K562 (cell line): ENCODE measurements at regions not wholly inside any gene's neighbourhood (a gene's known extent, or its start where the extent isn't known, plus 50 kb on each side); places are given as distances from the start of the nearest gene placed in this dataset. TPM values are rescaled to one million over a fixed set of nuclear protein-coding genes. Genes with fewer than 3 reads are reported as not detected.

Experiments used
- ATAC-seq: fragments of 200-7000 bp; cut with Tn5 transposase; 3 replicates; pipeline ENCODE4 v1.9.1; 2020; ENCODE audit warnings: moderate library complexity
- BruUV-seq: library from RNA; stranded (reverse); fragments of 400-500 nt; replicated peaks from 2 replicates; lab custom pipeline; 2021; lab: Mats Ljungman, UMichigan
- CTCF ChIA-PET: fragments of 300-600 bp; formaldehyde crosslinking; extraction: SDS; loops from one replicate; lab custom pipeline; 2021; ENCODE audit warnings: low intra/inter-chr PET ratio; lab: Yijun Ruan, JAX
- POLR2A ChIA-PET: fragments of 300-600, 350-650 bp; sonication (Branson Sonifier 250); formaldehyde crosslinking; extraction: SDS; loops from one replicate; lab custom pipeline; 2021; ENCODE audit warnings: antibody characterized with exemption, inconsistent platforms; lab: Yijun Ruan, JAX
- DNase-seq, 4 experiments: peaks; one replicate each; pipeline versions ENCODE4 v3.0.0 to v3.0.0-alpha.2; 2011 to 2018; ENCODE audit warnings: low spot score in 3 of 4, mixed read lengths in 3 of 4; ENCODE audit errors: extremely low read depth in 1 of 4
- FAIRE-seq: peaks from 2 replicates; lab custom pipeline; 2011; peaks lifted over from hg19 to GRCh38; lab: Jason Lieb, UNC
- H2AFZ ChIP-seq: 2 replicates; pipeline ENCODE4 v1.6.0; 2011; ENCODE audit warnings: low read depth, low read length, control low read depth, inconsistent platforms
- H3K27ac ChIP-seq: fragments of 200-600 bp; 3 replicates; pipeline ENCODE4 v1.8.0; 2011; ENCODE audit warnings: low read depth, mild to moderate bottlenecking, control low read depth, inconsistent platforms, low read length, moderate library complexity, mixed read lengths; ENCODE audit errors: extremely low read depth
- H3K27me3 ChIP-seq, 2 experiments: fragments of 300-600 bp in 1 of 2; 2 replicates in 1 of 2; 3 replicates in 1 of 2; pipeline versions ENCODE4 v1.6.0 to v1.8.0; 2011; ENCODE audit warnings: inconsistent platforms in 2 of 2, low read length in 2 of 2, mild to moderate bottlenecking in 1 of 2, mixed read lengths in 1 of 2, moderate library complexity in 1 of 2; ENCODE audit not compliant: control insufficient read depth in 2 of 2, insufficient read depth in 2 of 2
- H3K36me3 ChIP-seq: fragments of 300-600 bp; 3 replicates; pipeline ENCODE4 v1.8.0; 2011; ENCODE audit warnings: mild to moderate bottlenecking, low read length, inconsistent platforms; ENCODE audit not compliant: control insufficient read depth, insufficient read depth
- H3K4me1 ChIP-seq, 2 experiments: fragments of 200-600 bp in 1 of 2; replicated peaks in 1 of 2; 2 replicates in 1 of 2; 3 replicates in 1 of 2; pipeline versions ENCODE4 v1.5.1 to v1.8.0; 2011; ENCODE audit warnings: inconsistent platforms in 2 of 2, low read length in 2 of 2, mild to moderate bottlenecking in 1 of 2, mixed read lengths in 1 of 2, moderate library complexity in 1 of 2; ENCODE audit not compliant: control insufficient read depth in 2 of 2, insufficient read depth in 2 of 2
- H3K4me2 ChIP-seq: 2 replicates; pipeline ENCODE4 v1.6.1; 2011; ENCODE audit warnings: low read length, control low read depth, inconsistent platforms, mixed read lengths; ENCODE audit not compliant: insufficient read depth
- H3K4me3 ChIP-seq: fragments of 200-600 bp; sonication (generic), shearing (Covaris generic); 2 replicates; pipeline ENCODE4 v1.5.1; 2016; ENCODE audit warnings: control low read depth, inconsistent platforms
- H3K79me2 ChIP-seq: fragments of 200-600 bp; 3 replicates; pipeline ENCODE4 v1.8.0; 2011; ENCODE audit warnings: low read length, inconsistent platforms; ENCODE audit not compliant: control insufficient read depth, insufficient read depth
- H3K9ac ChIP-seq, 2 experiments: 2 replicates each; pipeline versions ENCODE4 v1.6.0 to v1.6.1; 2011; ENCODE audit warnings: low read depth in 2 of 2, low read length in 2 of 2, control low read depth in 1 of 2, inconsistent platforms in 1 of 2, mild to moderate bottlenecking in 1 of 2, mixed read lengths in 1 of 2; ENCODE audit not compliant: insufficient read depth in 1 of 2
- H3K9me1 ChIP-seq: one replicate; pipeline ENCODE4 v1.6.0; 2011; ENCODE audit warnings: inconsistent platforms, mild to moderate bottlenecking, low read length, moderate library complexity; ENCODE audit not compliant: control insufficient read depth, insufficient read depth
- H3K9me3 ChIP-seq: replicated peaks from 2 replicates; pipeline ENCODE4 v1.5.1; 2011; ENCODE audit warnings: low read depth, low read length, inconsistent platforms; ENCODE audit not compliant: control insufficient read depth, insufficient read depth
- H4K20me1 ChIP-seq: replicated peaks from 2 replicates; pipeline ENCODE4 v1.6.1; 2011; ENCODE audit warnings: low read length, inconsistent platforms, mixed read lengths; ENCODE audit not compliant: control insufficient read depth, insufficient read depth
- CREM ChIP-seq: IDR thresholded peaks from 2 replicates; pipeline ENCODE4 v1.6.1; 2014; ENCODE audit warnings: antibody characterized with exemption, low read depth
- POU5F1 ChIP-seq: fragments of 150-350 bp; IDR thresholded peaks from 2 replicates; pipeline ENCODE4 v1.6.1; 2014; ENCODE audit warnings: borderline replicate concordance, low read length, low read depth, mild to moderate bottlenecking; ENCODE audit not compliant: partially characterized antibody
- SMARCB1 ChIP-seq: IDR thresholded peaks from 2 replicates; pipeline ENCODE4 v1.6.1; 2011; ENCODE audit warnings: improper control_type of control experiment, low read depth; ENCODE audit not compliant: insufficient read length
- WGBS: fragments of 100-300 bp; shearing (Covaris generic); methylation state at CpG from one replicate; pipeline ENCODE4 v1.1.6; 2016; ENCODE audit warnings: low coverage, mixed read lengths; ENCODE audit not compliant: insufficient coverage; ENCODE audit errors: missing lambda C conversion rate; 5-methylcytosine and 5-hydroxymethylcytosine counted together
- in situ Hi-C: fragments of 300-500 bp; cut with MboI; formaldehyde crosslinking; loops from 4 replicates; pipeline ENCODE4 v1.15.0; 2018; ENCODE audit warnings: inconsistent platforms, mixed read lengths
- intact Hi-C: fragments of 100-400 bp; cut with micrococcal nuclease; formaldehyde crosslinking; loops from 2 replicates; pipeline ENCODE4 v1.14.2; 2022
- small RNA-seq: library from RNA; depleted of rRNA; stranded (forward); fragments of <200 nt; gene quantifications from one replicate; pipeline ENCODE3, GENCODE V24; 2014

DNA sequence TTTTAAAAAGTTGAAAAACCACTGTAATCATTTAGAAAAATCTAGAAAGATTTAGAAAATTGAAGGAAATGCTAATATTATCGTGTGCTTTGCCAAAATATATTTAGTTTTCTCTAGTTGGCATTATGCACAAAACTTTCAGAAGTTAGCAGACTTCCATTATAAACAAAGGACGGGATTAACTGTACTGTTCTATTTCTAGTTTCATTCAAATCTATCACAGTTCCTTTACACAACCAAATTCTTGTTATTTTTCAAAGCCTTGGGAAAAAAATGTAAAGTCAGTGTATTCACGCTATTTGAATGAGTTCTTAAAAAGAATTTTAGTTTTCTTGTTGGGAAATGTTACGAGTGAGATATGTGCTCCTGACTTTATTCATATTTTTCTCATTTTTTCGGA, 277.8 kb downstream of the LMO7 start:
- 0 out of 2 replicates have a peak, but pooled peaks cover 2% of the 10 kb centered on the region for H3K9me3 ChIP-seq
- intact Hi-C loops = no loop called here
- ChIA-PET CTCF (no interaction called here), POLR2A (no interaction called here)
- BruUV-seq = no TSS peak
- H3K27ac ChIP-seq = no peak overlapping the region
- no peaks in the 10 kb centered on the region for H3K9me1 ChIP-seq
- ATAC-seq = no peak
- H4K20me1 ChIP-seq = no peaks in the 10 kb centered on the region
- no peaks in the 10 kb centered on the region for H3K79me2 ChIP-seq
- DNase-seq = no peak
- H3K27me3 ChIP-seq = no peaks in the 10 kb centered on the region
- H3K36me3 ChIP-seq = no peaks in the 10 kb centered on the region
- H2AFZ ChIP-seq = no peak overlapping the region
- peaks cover 0 to 3% of the 10 kb centered on the region in 2 experiments; a peak in 2 of 5 replicates for H3K4me1 ChIP-seq
- no peak overlapping the region for H3K4me2 ChIP-seq
- H3K9ac ChIP-seq = no peak overlapping the region
- WGBS = 48% methylated on average over 4 of the region's 5 CpGs
- in situ Hi-C loops = no loop called here
- TF ChIP-seq CREM = no peak
- no peak for FAIRE-seq
- H3K4me3 ChIP-seq = no peak overlapping the region

DNA sequence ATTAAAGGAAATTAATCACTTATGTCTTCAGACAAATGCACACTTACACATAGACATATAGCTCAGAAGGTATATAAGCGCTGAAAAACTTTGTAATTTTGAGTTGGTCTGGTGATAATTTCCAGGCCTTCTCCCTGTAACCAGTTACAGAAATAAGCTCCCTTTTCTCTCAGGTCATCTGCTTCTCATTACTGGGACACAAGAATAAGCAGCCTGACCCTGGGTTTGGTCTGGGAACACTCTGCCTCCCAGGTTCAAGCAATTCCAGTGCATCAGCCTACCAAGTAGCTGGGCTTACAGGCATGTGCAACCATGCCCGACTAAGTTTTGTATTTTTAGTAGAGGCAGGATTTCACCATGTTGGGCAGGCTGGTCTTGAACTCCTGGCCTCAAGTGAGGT, 274.5 kb downstream of the LMO7 start:
- Histone ChIP-seq H3K9me1 (no peaks in the 10 kb centered on the region), H3K79me2 (no peaks in the 10 kb centered on the region), H3K4me3 (no peak overlapping the region), H3K4me1 (peaks cover 0 to 3% of the 10 kb centered on the region in 2 experiments; a peak in 2 of 5 replicates), H3K9ac (no peak overlapping the region), H3K27me3 (no peaks in the 10 kb centered on the region), H2AFZ (peak overlapping the region; percentile 40; the same call in 1 of the 2 replicates), H3K36me3 (no peaks in the 10 kb centered on the region), H4K20me1 (no peaks in the 10 kb centered on the region), H3K4me2 (no peak overlapping the region), H3K27ac (no peak overlapping the region), H3K9me3 (0 out of 2 replicates have a peak, but pooled peaks cover 2% of the 10 kb centered on the region)
- 49% methylated on average over 2 of the region's 2 CpGs for WGBS
- ATAC-seq = no peak
- ChIA-PET CTCF (no interaction called here), POLR2A (no interaction called here)
- no peak for TF ChIP-seq POU5F1
- TF ChIP-seq SMARCB1 = no peak
- DNase-seq = no peak
- in situ Hi-C loops = no loop called here
- intact Hi-C loops = no loop called here
- BruUV-seq = no TSS peak
- FAIRE-seq = no peak

Small RNAs in the stretch of these regions (small RNA-seq; reads per million reads assigned to genes)
- gene RN7SL571P = not detected
